ENCODE measurements at regions not wholly inside any gene's neighbourhood (a gene's known extent, or its start where the extent isn't known, plus 50 kb on each side); places are given as distances from the start of the nearest gene placed in this dataset.

- H3K4me3 Mint-ChIP-seq: no peak overlapping the region
- no peak for DNase-seq
- H3K27ac Mint-ChIP-seq: no peak overlapping the region
- peaks cover 5% of the 10 kb centered on the region for H3K27me3 Mint-ChIP-seq
- H3K4me1 Mint-ChIP-seq: no peaks in the 10 kb centered on the region
- ChIA-PET POLR2A (no interaction called here), CTCF (no interaction called here)
- no peaks in the 10 kb centered on the region for H3K9me3 Mint-ChIP-seq
- H3K36me3 Mint-ChIP-seq (ENCODE audit: low read depth): no peaks in the 10 kb centered on the region
Measured at GRCh38 chr3:146305808-146306423, 55.0 kb upstream of the PLSCR4 start.

- CTCF ChIA-PET: no interaction called here
- H3K27me3 Mint-ChIP-seq: no peaks in the 10 kb centered on the region
- DNase-seq: no peak
- no peaks in the 10 kb centered on the region for H3K4me1 Mint-ChIP-seq
- no peaks in the 10 kb centered on the region for H3K9me3 Mint-ChIP-seq
- H3K36me3 Mint-ChIP-seq (ENCODE audit: low read depth): no peaks in the 10 kb centered on the region
- no peak overlapping the region for H3K27ac Mint-ChIP-seq
- POLR2A ChIA-PET: no interaction called here
- H3K4me3 Mint-ChIP-seq: no peak overlapping the region
Measured at GRCh38 chr3:146300768-146301167, 49.9 kb upstream of the PLSCR4 start.

All from activated CD4-positive, alpha-beta T cell treated with anti-CD3 and anti-CD28 coated beads, Interleukin-2, amount 10 ng/mL, durations not matched to agents 7 days and 5 days (primary cell).